ENCODE measurements at regions not wholly inside any gene's neighbourhood (a gene's known extent, or its start where the extent isn't known, plus 50 kb on each side); places are given as distances from the start of the nearest gene placed in this dataset.
"Not testable (repeated sequence)": the region's sequence is repeated elsewhere in the genome, so short reads cannot be mapped to it uniquely, and the experiment has no call there.

- not testable (repeated sequence) for TF ChIP-seq CTCF (IDR thresholded peaks at IDR 0.05); TCF7L2 (IDR thresholded peaks at IDR 0.05; ENCODE audit: low read depth, low read length); POLR2AphosphoS5 (IDR thresholded peaks at IDR 0.05; ENCODE audit: low read depth, low read length); REST (IDR thresholded peaks at IDR 0.05; ENCODE audit: insufficient read depth in 1 of 2, low read depth in 2 of 2, low read length in 1 of 2)
Measured at GRCh38 chr11:29445191-29445590, 571.6 kb downstream of the KCNA4 start.
